ENCODE measurements at regions not wholly inside any gene's neighbourhood (a gene's known extent, or its start where the extent isn't known, plus 50 kb on each side); places are given as distances from the start of the nearest gene placed in this dataset.

GRCh38 chr12:87142342-87142741, 886.2 kb upstream of the MGAT4C start:
- no peak for FAIRE-seq

GRCh38 chr12:87141091-87141490, 884.9 kb upstream of the MGAT4C start:
- no peak for FAIRE-seq

- no peak for FAIRE-seq
Measured at GRCh38 chr12:87140262-87140661, 884.1 kb upstream of the MGAT4C start.

- FAIRE-seq = no peak
Measured at GRCh38 chr12:87137220-87137619, 881.0 kb upstream of the MGAT4C start.

GRCh38 chr12:87136330-87136976, 880.3 kb upstream of the MGAT4C start:
- no peak for FAIRE-seq

- no peak for FAIRE-seq
Measured at GRCh38 chr12:87127272-87127671, 871.1 kb upstream of the MGAT4C start.

GRCh38 chr12:87121896-87122295, 865.7 kb upstream of the MGAT4C start:
- FAIRE-seq = no peak

GRCh38 chr12:87120440-87120839, 864.2 kb upstream of the MGAT4C start:
- no peak for FAIRE-seq

GRCh38 chr12:87119713-87120112, 863.5 kb upstream of the MGAT4C start:
- no peak for FAIRE-seq

GRCh38 chr12:87117526-87117925, 861.3 kb upstream of the MGAT4C start:
- FAIRE-seq = no peak

GRCh38 chr12:87116780-87117179, 860.6 kb upstream of the MGAT4C start:
- no peak for FAIRE-seq

- FAIRE-seq = no peak
Measured at GRCh38 chr12:87112571-87113345, 856.6 kb upstream of the MGAT4C start.

- FAIRE-seq = no peak
Measured at GRCh38 chr12:87107766-87108165, 851.6 kb upstream of the MGAT4C start.

GRCh38 chr12:87107270-87107669, 851.1 kb upstream of the MGAT4C start:
- FAIRE-seq = no peak

- no peak for FAIRE-seq
Measured at GRCh38 chr12:87096082-87096585, 839.9 kb upstream of the MGAT4C start.

GRCh38 chr12:87094356-87094755, 838.2 kb upstream of the MGAT4C start:
- FAIRE-seq = no peak

GRCh38 chr12:87092421-87092820, 836.2 kb upstream of the MGAT4C start:
- no peak for FAIRE-seq

GRCh38 chr12:87086118-87086891, 830.1 kb upstream of the MGAT4C start:
- FAIRE-seq = no peak

GRCh38 chr12:87085286-87085685, 829.1 kb upstream of the MGAT4C start:
- FAIRE-seq = no peak

- no peak for FAIRE-seq
Measured at GRCh38 chr12:87082756-87083155, 826.6 kb upstream of the MGAT4C start.

GRCh38 chr12:87074781-87075180, 818.6 kb upstream of the MGAT4C start:
- FAIRE-seq = no peak

GRCh38 chr12:87066326-87066725, 810.1 kb upstream of the MGAT4C start:
- no peak for FAIRE-seq

GRCh38 chr12:87059231-87059630, 803.0 kb upstream of the MGAT4C start:
- no peak for FAIRE-seq

GRCh38 chr12:87054226-87054625, 798.0 kb upstream of the MGAT4C start:
- no peak for FAIRE-seq

All from islet of Langerhans (tissue), 1 donor.